GM13976 (cell line): ENCODE measurements at regions not wholly inside any gene's neighbourhood (a gene's known extent, or its start where the extent isn't known, plus 50 kb on each side); places are given as distances from the start of the nearest gene placed in this dataset.
"Not testable (repeated sequence)": the region's sequence is repeated elsewhere in the genome, so short reads cannot be mapped to it uniquely, and the experiment has no call there.

Experiments used
- DNase-seq: peaks from one replicate; pipeline ENCODE4 v3.0.0; 2012; ENCODE audit warnings: low spot score
- in situ Hi-C: fragments of 300-500 bp; cut with MboI; formaldehyde crosslinking; loops from one replicate; pipeline ENCODE4 v1.12.0; 2022; ENCODE audit warnings: low sequenced_read_pairs, mixed read lengths, inconsistent platforms; ENCODE audit not compliant: unreplicated experiment
- TF ChIP-seq, protein P1 (sequence below): IDR thresholded peaks from 2 replicates; pipeline ENCODE4 v1.5.1; 2012; ENCODE audit warnings: borderline replicate concordance, mild to moderate bottlenecking; ENCODE audit not compliant: insufficient read depth; ENCODE audit errors: extremely low read depth, missing control alignments, control extremely low read depth

DNA sequence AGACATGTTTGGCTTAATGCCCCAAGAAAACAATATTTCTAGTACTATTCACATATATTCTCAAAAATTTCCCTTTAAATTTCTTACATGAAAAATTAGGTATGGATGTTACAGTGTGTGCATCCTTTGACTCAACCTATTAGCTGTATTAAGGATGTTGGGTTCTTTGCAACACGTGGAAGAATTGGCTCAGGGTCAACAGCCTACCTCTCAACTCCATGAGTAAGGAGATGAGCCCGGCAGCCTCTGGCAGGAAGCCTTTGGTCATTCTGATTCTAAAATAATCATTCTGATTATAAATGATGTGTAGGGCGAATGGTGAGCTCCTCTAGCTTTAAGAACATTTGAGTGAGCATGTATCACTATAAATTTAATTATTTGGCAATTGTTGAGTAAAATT is 148.0 kb upstream of the WDFY3 start:
- in situ Hi-C loops: no loop called here
- DNase-seq: no peak
- TF ChIP-seq, protein P1, sequence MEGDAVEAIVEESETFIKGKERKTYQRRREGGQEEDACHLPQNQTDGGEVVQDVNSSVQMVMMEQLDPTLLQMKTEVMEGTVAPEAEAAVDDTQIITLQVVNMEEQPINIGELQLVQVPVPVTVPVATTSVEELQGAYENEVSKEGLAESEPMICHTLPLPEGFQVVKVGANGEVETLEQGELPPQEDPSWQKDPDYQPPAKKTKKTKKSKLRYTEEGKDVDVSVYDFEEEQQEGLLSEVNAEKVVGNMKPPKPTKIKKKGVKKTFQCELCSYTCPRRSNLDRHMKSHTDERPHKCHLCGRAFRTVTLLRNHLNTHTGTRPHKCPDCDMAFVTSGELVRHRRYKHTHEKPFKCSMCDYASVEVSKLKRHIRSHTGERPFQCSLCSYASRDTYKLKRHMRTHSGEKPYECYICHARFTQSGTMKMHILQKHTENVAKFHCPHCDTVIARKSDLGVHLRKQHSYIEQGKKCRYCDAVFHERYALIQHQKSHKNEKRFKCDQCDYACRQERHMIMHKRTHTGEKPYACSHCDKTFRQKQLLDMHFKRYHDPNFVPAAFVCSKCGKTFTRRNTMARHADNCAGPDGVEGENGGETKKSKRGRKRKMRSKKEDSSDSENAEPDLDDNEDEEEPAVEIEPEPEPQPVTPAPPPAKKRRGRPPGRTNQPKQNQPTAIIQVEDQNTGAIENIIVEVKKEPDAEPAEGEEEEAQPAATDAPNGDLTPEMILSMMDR: no peak

DNA sequence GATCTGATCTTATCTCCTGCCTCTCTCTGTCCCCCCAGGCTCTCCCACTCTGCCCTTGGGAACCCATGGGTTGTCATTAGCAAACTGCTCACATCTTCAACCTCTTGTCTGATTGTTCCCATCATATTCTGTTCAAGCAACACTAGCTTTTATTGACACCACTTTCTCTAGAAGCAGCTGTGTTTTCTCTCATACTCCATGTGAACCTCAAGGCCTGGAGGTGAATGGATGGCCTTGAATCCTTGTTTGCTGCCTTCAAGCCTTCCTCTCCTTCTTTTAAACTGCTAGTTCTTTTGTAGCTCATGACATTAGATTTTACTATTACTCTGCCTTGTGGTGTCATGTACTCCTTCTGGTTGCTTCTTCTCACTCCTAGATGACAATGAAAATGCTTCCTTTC is 149.5 kb upstream of the WDFY3 start:
- in situ Hi-C loops: no loop called here

DNA sequence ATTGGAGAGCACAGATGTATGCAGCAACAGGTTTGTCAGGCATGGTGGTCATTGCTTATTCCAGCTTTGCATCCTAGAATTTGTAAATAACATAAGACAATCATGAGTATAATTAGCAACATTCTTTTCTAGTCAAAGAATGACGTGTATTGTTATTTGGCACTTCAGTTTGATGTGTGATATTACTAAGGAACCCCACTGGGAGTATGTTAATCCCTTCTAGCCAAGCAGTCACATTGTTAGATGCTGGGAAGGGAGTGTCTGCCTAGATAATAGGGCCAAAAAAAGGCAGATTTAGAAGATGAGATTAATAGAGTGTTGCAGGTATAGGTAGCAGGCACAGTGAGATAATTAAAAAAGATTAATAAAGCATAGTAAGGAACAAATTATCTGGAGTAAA is 159.2 kb upstream of the WDFY3 start:
- in situ Hi-C loops: no loop called here
- TF ChIP-seq, protein P1: no peak

More for the DNA sequence above, 149.5 kb upstream of the WDFY3 start:
- no peak for DNase-seq
- TF ChIP-seq, protein P1: no peak

DNA sequence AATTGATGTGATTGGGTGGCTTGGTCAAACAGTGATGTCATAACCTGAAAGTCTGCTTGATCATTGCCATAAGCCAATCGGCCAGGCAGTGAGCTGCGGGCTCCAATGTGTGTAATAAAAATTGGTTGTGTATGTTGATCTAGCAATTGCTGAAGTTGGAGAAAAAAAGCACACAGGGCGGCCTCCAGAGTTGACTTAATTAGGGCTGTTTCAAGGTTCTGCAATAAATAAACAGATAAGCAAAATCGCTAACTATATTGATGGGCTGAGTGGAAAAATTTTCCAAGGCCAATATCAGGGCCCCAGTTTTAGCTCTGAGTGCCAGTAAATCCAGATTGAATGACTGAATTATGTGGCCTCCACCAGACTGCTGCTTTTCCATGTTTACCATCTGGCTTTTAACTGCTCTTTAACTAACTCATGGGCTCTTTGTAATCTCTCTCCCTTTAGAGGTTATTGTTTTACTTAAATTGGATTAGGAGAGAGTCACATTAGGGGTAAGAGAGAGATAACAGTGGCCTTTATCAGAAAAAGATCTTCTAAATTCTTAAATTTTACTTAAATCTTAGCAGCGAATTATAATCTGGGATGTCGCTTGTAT is 160.6 kb upstream of the WDFY3 start:
- TF ChIP-seq, protein P1: no peak
- no peak for DNase-seq
- in situ Hi-C loops: no loop called here

More for the DNA sequence above, 159.2 kb upstream of the WDFY3 start:
- DNase-seq: no peak

DNA sequence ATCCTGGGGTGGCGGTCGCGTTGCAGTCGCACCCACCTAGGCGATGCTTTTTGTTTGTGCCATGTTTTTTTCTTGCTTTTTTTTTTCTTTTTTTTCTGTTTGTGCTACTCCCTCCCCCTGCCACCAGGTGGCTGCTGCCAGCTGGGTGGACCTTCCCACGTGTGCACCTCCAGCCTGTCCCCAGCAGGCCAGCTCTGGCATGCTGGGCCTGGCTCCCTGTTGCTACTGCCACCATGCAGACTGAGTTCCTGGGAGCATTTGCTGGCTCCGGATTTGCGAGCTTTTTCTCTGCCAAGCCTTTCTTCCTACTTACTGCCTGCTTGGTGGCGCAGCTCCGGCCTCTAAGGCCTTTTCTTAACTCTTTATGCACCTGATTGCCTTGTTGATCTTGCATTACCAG is 161.2 kb upstream of the WDFY3 start:
- TF ChIP-seq, protein P1: peak; percentile 38
- DNase-seq: peak; percentile 47
- in situ Hi-C loops: no loop called here

DNA sequence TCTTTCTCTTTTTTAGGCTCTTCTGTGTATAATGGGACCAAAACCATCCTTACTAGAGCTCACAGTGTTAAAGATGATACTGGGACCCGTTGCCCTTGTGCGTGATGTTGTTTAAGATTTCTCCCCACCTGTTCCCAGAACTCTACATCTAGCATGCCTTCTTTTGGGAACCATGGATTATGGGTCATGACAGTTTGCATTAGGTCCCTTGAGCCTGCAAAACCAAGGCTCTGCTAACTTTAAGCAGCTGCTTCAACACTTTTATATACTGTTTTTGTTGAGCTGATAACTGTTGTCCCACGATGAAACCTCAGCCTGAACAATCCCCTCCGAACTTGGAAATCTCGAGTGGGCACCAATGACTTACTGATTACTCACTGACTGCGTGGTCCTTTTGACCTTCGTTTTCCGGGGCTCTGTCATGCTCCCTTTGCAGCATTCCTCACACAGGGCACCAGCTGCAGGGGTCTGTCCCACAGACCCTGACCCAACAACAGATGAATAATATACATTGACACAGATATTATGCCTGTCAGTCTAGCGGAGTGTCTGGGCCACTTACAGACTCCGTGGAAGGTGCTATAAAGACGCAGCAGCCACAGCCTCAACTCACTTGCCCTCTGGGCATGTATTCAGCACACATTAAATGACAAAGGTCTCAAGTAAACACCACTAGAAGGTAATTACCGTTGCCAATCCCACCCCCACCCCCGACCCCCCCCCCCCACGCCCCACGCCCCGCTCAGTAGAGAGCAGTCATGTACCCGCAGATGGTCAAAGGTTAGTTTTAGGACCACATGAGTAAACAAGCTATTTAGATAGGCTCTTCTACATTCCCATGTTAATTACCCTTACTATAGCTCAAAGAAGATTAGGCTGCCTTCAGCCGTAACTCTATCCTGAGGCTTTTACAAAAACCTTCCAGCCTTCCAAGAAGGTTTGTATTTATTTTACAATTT is 162.0 kb upstream of the WDFY3 start:
- DNase-seq: no peak
- in situ Hi-C loops: no loop called here
- TF ChIP-seq, protein P1: no peak

DNA sequence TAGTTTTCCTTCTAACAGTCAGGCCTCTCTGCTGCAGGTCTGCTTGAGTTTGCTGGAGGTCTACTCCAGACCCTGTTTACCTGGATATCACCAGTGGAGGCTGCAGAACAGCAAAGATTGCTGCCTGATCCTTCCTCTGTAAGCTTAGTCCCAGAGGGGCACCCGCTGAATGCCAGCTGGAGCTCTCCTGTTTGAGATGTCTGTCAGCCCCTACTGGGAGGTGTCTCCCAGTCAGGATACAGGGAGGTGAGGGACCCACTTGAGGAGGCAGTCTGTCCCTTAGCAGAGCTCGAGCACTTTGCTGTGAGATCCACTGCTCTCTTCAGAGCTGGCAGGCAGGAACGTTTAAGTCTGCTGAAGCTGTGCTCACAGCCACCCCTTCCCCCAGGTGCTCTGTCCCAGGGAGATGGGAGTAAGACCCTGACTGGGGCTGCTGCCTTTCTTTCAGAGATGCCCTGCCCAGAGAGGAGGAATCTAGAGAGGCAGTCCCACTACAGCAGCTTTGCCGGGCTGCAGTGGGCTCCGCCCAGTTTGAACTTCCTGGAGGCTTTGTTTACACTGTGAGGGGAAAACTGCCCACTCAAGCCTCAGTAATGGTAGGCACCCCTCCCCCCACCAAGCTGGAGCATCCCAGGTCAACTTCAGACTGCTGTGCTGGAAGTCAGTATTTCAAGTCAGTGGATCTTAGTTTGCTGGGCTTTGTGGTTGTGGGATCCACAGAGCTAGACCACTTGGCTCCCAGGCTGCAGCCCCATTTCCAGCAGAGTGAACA is 163.1 kb upstream of the WDFY3 start:
- DNase-seq, in situ Hi-C loops: not testable (repeated sequence)
